Erythroblast (primary cell): ENCODE measurements at regions not wholly inside any gene's neighbourhood (a gene's known extent, or its start where the extent isn't known, plus 50 kb on each side); places are given as distances from the start of the nearest gene placed in this dataset.

ENCODE experiments used
- GATA1 ChIP-seq: IDR thresholded peaks from 2 replicates; pipeline ENCODE4 v1.6.1; 2011; ENCODE audit warnings: low read depth, mild to moderate bottlenecking, control low read depth, low read length, moderate library complexity
- POLR2A ChIP-seq: IDR thresholded peaks from 2 replicates; pipeline ENCODE4 v1.6.1; 2011; ENCODE audit warnings: mild to moderate bottlenecking, low read length

GRCh38 chr6:130682066-130682465 lies 145.1 kb upstream of the SMLR1 start:
- TF ChIP-seq POLR2A (no peak), GATA1 (no peak)
